Lower leg skin (tissue), 4 donors: ENCODE measurements at regions not wholly inside any gene's neighbourhood (a gene's known extent, or its start where the extent isn't known, plus 50 kb on each side); places are given as distances from the start of the nearest gene placed in this dataset.
"Not testable (repeated sequence)": the region's sequence is repeated elsewhere in the genome, so short reads cannot be mapped to it uniquely, and the experiment has no call there.

ENCODE experiments used
- DNase-seq, 2 donors: peaks; one replicate each; pipeline ENCODE4 v3.0.0-alpha.2; 2019; ENCODE audit warnings: low spot score in 2 of 2
- H3K4me3 ChIP-seq: fragments of 200-600 bp; sonication (generic); 2 replicates; pipeline ENCODE4 v1.5.1; 2017; ENCODE audit warnings: mild to moderate bottlenecking, low read depth; ENCODE audit not compliant: poor library complexity, severe bottlenecking
- POLR2A ChIP-seq, 2 donors: fragments of 450-650 bp; IDR thresholded peaks; one replicate each; pipeline ENCODE4 v1.6.1; 2016 to 2017; ENCODE audit warnings: antibody characterized with exemption in 2 of 2, mild to moderate bottlenecking in 1 of 2, moderate library complexity in 1 of 2
- WGBS, 2 donors: methylation state at CpG; one replicate each; pipeline ENCODE4 v1.1.5; 2018; 5-methylcytosine and 5-hydroxymethylcytosine counted together
- intact Hi-C: fragments of 100-400 bp; cut with DNase I; formaldehyde crosslinking; loops from one replicate; pipeline ENCODE4 v1.15.0; 2023; ENCODE audit warnings: low total_unique reads
- TF ChIP-seq, protein P1 (sequence below), 3 donors: fragments of 450-650 bp; IDR thresholded peaks; one replicate each; pipeline ENCODE4 v1.5.1; 2016; ENCODE audit warnings: antibody characterized with exemption in 3 of 3, mild to moderate bottlenecking in 3 of 3, moderate library complexity in 2 of 3

DNA sequence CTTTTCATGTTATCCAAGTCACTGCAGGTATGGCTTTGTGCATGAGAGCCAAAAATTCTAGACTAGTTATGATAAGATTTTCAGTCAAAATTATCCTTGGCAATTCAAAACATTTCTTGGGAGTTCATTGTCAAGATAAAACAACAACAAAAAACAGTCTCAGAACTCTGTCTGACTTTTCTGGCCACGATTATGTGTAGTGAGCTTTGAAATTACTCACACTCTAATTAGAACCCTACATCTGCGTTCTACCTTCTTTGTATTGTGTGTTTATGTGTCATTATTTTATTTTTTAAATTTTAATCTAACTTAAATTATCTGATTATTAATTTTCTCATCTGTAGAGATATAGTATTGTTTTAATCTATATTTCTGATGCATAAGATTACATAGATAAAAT, 459.2 kb downstream of the FRK start:
- H3K4me3 ChIP-seq = no peak overlapping the region
- DNase-seq = no peak
- intact Hi-C loops = no loop called here
- WGBS, 2 donors = 69 to 70% methylated on average over 2 of the region's 2 CpGs
- TF ChIP-seq, protein P1, sequence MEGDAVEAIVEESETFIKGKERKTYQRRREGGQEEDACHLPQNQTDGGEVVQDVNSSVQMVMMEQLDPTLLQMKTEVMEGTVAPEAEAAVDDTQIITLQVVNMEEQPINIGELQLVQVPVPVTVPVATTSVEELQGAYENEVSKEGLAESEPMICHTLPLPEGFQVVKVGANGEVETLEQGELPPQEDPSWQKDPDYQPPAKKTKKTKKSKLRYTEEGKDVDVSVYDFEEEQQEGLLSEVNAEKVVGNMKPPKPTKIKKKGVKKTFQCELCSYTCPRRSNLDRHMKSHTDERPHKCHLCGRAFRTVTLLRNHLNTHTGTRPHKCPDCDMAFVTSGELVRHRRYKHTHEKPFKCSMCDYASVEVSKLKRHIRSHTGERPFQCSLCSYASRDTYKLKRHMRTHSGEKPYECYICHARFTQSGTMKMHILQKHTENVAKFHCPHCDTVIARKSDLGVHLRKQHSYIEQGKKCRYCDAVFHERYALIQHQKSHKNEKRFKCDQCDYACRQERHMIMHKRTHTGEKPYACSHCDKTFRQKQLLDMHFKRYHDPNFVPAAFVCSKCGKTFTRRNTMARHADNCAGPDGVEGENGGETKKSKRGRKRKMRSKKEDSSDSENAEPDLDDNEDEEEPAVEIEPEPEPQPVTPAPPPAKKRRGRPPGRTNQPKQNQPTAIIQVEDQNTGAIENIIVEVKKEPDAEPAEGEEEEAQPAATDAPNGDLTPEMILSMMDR (IDR thresholded peaks at IDR 0.05) = no peak
- TF ChIP-seq POLR2A (IDR thresholded peaks at IDR 0.05) = no peak

DNA sequence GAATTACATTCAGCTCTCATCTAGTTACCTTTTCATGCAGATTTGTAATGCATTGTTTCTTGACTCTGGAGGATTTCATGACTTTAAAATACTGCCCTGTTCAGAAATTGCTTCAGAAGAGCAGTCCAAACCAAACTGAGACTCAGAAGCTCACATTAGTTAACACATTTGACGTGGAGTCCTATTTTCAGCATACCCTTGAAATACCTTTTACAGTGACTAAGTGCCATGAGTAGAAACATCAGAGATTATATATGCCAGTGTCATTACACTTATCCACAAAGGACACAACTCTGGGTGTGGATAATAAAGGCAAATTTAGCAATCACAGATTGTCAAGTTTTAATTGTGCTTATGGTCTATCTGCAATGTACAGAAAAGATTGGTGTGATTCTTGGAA, 459.6 kb downstream of the FRK start:
- H3K4me3 ChIP-seq = no peak overlapping the region
- DNase-seq = no peak
- no peak for TF ChIP-seq POLR2A (IDR thresholded peaks at IDR 0.05)
- TF ChIP-seq, protein P1 (IDR thresholded peaks at IDR 0.05) = no peak
- intact Hi-C loops = no loop called here
- 29 to 77% methylated on average over 1 of the region's 1 CpG for WGBS, 2 donors

DNA sequence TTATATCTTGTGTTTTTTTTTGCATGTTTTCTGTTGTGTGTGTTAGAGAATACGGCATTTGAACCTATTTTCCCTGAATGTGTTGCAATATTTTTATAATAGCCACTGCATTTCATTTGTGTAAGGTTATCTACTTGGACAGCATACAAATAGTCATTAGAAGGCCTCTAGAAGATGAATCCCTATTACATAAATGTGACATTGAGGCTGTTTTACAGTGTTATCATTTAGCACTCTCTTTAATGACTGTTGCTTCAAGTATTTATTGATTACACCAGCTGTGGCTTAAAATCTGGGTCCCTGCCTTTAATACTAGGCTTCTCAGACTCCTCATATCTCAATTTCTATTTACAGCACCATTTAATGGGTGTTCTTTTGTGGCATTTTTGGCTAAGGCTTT, 465.8 kb downstream of the FRK start:
- TF ChIP-seq, protein P1 (IDR thresholded peaks at IDR 0.05) = no peak
- no peak for TF ChIP-seq POLR2A (IDR thresholded peaks at IDR 0.05)
- H3K4me3 ChIP-seq = no peak overlapping the region
- DNase-seq = no peak
- intact Hi-C loops = loop anchor here (5.0 kb wide), 1 partner anchor 188 kb away; no protein-coding TSS in a partner anchor
- WGBS, 2 donors = 88 to 91% methylated on average over 1 of the region's 1 CpG

DNA sequence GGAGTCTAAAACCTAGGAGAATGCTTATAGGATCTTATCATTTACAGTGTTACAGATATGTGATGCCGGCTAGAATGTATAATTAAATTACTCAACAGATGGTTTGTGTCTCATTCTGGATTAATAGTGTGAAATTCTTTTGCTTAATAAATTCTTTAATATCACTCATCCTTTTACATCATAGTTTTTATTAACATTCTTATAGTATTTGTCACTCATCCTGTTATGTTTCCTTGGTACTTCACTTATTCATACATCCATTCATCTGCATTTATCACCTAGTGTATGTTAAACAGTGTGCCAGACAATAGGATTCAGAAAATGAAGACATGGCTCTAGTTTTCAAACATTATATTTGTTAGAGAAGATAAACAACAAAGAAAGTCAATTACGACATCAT, 468.7 kb downstream of the FRK start:
- no peak for TF ChIP-seq POLR2A (IDR thresholded peaks at IDR 0.05)
- TF ChIP-seq, protein P1 (IDR thresholded peaks at IDR 0.05) = no peak
- H3K4me3 ChIP-seq = no peak overlapping the region
- intact Hi-C loops = no loop called here
- DNase-seq = no peak
- WGBS, 2 donors = 71 to 73% methylated on average over 2 of the region's 2 CpGs

DNA sequence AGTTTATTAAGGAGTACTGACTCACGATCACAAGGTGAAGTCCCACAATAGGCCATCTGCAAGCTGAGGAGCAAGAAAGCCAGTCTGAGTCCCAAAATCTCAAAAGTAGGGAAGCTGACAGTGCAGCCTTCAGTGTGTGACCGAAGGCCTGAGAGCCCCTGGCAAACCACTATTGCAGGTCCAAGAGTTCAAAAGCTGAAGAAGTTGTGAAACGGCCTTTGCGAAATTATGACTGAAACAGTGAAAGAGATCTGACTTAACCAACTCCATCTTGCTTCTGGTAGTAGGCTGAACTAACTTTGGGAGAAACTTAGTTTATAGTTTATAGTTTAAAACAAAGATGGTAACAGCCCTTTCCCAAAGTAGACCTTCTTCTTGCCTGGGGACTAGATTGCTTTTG, 471.6 kb downstream of the FRK start:
- 89 to 93% methylated on average over 4 of the region's 4 CpGs for WGBS, 2 donors
- DNase-seq, intact Hi-C loops, H3K4me3 ChIP-seq: not testable (repeated sequence)

DNA sequence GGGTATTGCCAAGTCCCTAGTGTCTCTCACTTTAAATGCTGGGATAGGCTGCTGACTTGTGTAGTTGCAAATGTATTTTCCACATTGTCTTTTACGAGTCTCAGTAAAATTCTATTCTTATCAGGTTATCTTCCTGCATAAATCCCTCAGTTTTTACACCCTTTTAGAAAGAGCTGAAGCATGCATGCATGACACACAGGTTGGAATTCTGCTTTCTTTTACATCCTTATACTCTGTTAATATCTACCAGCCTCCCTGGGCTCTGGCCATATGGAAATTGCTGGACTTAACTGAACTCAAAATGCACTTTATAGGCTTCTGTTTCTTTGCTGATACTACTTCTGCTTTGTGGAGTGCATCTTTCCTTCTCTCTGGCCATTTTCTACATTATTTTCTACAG, 477.4 kb downstream of the FRK start:
- H3K4me3 ChIP-seq = no peak overlapping the region
- intact Hi-C loops = no loop called here
- no peak for DNase-seq
- no peak for TF ChIP-seq POLR2A (IDR thresholded peaks at IDR 0.05)
- TF ChIP-seq, protein P1 (IDR thresholded peaks at IDR 0.05) = no peak
- WGBS, 2 donors = 31 to 37% methylated on average over 1 of the region's 1 CpG
